SK-N-SH (cell line): ENCODE measurements at regions not wholly inside any gene's neighbourhood (a gene's known extent, or its start where the extent isn't known, plus 50 kb on each side); places are given as distances from the start of the nearest gene placed in this dataset.

Experiments used
- EP300 ChIP-seq, 2 experiments: IDR thresholded peaks; 2 replicates each; pipeline versions ENCODE4 v1.4.0 to v1.6.1; 2012; ENCODE audit warnings: borderline replicate concordance in 1 of 2, low read depth in 1 of 2, low read length in 1 of 2
- EZH2phosphoT487 ChIP-seq: fragments of 200-600 bp; sonication (generic); IDR thresholded peaks from 2 replicates; pipeline ENCODE4 v1.6.1; 2017; ENCODE audit warnings: low read depth, mixed run types, mild to moderate bottlenecking, antibody characterized with exemption, moderate library complexity, borderline replicate concordance
- MAX ChIP-seq: IDR thresholded peaks from 2 replicates; pipeline ENCODE4 v1.4.0; 2012; ENCODE audit warnings: low read depth
- POLR2AphosphoS5 ChIP-seq: IDR thresholded peaks from 2 replicates; pipeline ENCODE4 v1.6.1; 2012; ENCODE audit warnings: low read depth, low read length
- RAD21 ChIP-seq: IDR thresholded peaks from 2 replicates; pipeline ENCODE4 v1.6.1; 2012; ENCODE audit warnings: mild to moderate bottlenecking, low read length
- TF ChIP-seq, protein P1 (sequence below): fragments of 200-600 bp; sonication (generic); IDR thresholded peaks from 2 replicates; pipeline ENCODE4 v1.6.1; 2017; ENCODE audit warnings: antibody characterized with exemption, mild to moderate bottlenecking, moderate library complexity
- TF ChIP-seq, protein P2 (sequence below): IDR thresholded peaks from 2 replicates; pipeline ENCODE4 v1.6.1; 2012; ENCODE audit warnings: mild to moderate bottlenecking, low read depth, low read length, moderate library complexity

DNA sequence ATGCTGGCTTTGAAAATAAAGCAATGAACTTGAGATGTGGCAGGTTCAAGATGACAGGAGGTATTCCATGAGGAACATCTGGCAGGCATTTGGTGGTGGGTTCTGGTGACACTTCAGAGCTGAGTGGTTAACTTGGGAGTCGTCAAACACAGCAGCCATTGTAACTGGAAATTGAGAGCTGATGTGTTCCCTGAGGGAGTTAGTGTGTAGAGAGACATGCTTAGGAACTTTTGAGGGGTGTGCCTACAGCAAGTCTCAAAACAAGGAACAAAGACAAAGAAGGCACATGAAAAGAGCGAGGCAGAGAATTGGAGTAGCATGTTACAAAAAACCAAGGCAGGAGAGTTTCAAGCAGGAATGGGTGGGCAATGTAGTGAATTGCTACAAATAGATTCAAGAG, 53.9 kb upstream of the KL start:
- TF ChIP-seq, protein P1, sequence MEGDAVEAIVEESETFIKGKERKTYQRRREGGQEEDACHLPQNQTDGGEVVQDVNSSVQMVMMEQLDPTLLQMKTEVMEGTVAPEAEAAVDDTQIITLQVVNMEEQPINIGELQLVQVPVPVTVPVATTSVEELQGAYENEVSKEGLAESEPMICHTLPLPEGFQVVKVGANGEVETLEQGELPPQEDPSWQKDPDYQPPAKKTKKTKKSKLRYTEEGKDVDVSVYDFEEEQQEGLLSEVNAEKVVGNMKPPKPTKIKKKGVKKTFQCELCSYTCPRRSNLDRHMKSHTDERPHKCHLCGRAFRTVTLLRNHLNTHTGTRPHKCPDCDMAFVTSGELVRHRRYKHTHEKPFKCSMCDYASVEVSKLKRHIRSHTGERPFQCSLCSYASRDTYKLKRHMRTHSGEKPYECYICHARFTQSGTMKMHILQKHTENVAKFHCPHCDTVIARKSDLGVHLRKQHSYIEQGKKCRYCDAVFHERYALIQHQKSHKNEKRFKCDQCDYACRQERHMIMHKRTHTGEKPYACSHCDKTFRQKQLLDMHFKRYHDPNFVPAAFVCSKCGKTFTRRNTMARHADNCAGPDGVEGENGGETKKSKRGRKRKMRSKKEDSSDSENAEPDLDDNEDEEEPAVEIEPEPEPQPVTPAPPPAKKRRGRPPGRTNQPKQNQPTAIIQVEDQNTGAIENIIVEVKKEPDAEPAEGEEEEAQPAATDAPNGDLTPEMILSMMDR: no peak
- TF ChIP-seq, protein P2, sequence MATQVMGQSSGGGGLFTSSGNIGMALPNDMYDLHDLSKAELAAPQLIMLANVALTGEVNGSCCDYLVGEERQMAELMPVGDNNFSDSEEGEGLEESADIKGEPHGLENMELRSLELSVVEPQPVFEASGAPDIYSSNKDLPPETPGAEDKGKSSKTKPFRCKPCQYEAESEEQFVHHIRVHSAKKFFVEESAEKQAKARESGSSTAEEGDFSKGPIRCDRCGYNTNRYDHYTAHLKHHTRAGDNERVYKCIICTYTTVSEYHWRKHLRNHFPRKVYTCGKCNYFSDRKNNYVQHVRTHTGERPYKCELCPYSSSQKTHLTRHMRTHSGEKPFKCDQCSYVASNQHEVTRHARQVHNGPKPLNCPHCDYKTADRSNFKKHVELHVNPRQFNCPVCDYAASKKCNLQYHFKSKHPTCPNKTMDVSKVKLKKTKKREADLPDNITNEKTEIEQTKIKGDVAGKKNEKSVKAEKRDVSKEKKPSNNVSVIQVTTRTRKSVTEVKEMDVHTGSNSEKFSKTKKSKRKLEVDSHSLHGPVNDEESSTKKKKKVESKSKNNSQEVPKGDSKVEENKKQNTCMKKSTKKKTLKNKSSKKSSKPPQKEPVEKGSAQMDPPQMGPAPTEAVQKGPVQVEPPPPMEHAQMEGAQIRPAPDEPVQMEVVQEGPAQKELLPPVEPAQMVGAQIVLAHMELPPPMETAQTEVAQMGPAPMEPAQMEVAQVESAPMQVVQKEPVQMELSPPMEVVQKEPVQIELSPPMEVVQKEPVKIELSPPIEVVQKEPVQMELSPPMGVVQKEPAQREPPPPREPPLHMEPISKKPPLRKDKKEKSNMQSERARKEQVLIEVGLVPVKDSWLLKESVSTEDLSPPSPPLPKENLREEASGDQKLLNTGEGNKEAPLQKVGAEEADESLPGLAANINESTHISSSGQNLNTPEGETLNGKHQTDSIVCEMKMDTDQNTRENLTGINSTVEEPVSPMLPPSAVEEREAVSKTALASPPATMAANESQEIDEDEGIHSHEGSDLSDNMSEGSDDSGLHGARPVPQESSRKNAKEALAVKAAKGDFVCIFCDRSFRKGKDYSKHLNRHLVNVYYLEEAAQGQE: no peak
- TF ChIP-seq EZH2phosphoT487: no peak
- no peak for TF ChIP-seq MAX
- no peak for TF ChIP-seq RAD21
- TF ChIP-seq POLR2AphosphoS5: no peak
- no peak for TF ChIP-seq EP300 (IDR thresholded peaks at IDR 0.05; ENCODE audit: borderline replicate concordance in 1 of 2, low read depth in 1 of 2, low read length in 1 of 2)
